ENCODE measurements at regions not wholly inside any gene's neighbourhood (a gene's known extent, or its start where the extent isn't known, plus 50 kb on each side); places are given as distances from the start of the nearest gene placed in this dataset.

DNA sequence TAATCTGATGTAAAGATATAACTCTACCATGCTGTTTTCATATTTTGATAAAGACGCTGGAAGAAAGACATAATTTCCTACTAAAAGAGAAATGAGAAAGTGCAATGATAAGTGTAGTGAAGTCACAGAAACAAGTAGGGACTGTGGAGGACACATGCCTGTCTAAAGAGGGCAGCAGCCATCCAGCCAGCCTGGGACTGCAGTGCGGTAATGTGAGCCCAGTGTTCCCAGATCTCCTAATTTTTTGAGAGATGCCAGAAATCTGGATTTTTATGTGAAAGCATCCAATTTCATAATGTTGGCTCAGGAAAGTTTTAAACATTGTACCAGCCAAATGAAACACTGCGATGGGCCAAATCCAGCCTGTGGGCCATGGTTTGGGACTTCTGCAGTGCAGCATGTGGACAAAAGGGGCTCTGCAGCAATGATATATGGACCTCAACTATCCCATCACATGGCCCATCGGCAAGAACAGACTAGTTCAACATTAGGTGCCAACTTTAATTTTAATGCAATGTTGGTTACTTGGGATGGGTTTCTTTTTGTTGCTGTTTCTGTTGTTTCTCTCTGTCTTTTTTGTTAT, 329.5 kb downstream of the LTN1 start:
- ATAC-seq (ENCODE audit: low FRiP score in 2 of 2), result no peak
- DNase-seq, result no peak
- no peaks in the 10 kb centered on the region for H3K27me3 ChIP-seq
- H3K27ac ChIP-seq, result no peak overlapping the region
- 82 to 98% methylated on average over 4 of the region's 4 CpGs for WGBS, 2 donors
- H3K36me3 ChIP-seq, result no peaks in the 10 kb centered on the region
- H3K4me3 ChIP-seq, result no peak overlapping the region
- TF ChIP-seq POLR2AphosphoS5 (IDR thresholded peaks at IDR 0.05), result no peak
- TF ChIP-seq, protein P1, sequence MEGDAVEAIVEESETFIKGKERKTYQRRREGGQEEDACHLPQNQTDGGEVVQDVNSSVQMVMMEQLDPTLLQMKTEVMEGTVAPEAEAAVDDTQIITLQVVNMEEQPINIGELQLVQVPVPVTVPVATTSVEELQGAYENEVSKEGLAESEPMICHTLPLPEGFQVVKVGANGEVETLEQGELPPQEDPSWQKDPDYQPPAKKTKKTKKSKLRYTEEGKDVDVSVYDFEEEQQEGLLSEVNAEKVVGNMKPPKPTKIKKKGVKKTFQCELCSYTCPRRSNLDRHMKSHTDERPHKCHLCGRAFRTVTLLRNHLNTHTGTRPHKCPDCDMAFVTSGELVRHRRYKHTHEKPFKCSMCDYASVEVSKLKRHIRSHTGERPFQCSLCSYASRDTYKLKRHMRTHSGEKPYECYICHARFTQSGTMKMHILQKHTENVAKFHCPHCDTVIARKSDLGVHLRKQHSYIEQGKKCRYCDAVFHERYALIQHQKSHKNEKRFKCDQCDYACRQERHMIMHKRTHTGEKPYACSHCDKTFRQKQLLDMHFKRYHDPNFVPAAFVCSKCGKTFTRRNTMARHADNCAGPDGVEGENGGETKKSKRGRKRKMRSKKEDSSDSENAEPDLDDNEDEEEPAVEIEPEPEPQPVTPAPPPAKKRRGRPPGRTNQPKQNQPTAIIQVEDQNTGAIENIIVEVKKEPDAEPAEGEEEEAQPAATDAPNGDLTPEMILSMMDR (IDR thresholded peaks at IDR 0.05), result no peak
- no peak for TF ChIP-seq POLR2A (IDR thresholded peaks at IDR 0.05)
- TF ChIP-seq EP300 (IDR thresholded peaks at IDR 0.05), result no peak
- H3K9me3 ChIP-seq, result no peaks in the 10 kb centered on the region
- no peaks in the 10 kb centered on the region for H3K4me1 ChIP-seq

DNA sequence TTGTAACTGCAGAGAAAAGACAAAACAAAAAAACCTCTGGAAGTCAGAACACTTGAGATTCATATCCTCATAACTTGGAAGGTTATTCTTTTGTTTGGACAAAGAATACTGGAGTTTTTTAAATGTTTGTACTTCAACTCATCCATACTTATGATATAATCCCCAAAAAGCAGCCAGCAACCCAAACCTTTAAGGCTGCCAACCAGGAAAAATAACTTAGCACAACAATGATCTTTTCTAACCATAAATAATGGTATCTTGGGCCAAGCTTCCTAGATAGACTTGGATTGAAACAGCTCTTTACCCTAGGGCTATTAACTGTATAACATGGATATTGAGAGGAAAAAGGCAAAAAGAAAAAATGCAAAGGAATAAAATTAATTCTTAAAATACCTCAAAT, 335.1 kb downstream of the LTN1 start:
- Histone ChIP-seq H3K27ac (no peak overlapping the region), H3K27me3 (no peaks in the 10 kb centered on the region), H3K9me3 (no peaks in the 10 kb centered on the region), H3K4me1 (no peaks in the 10 kb centered on the region), H3K4me3 (no peak overlapping the region), H3K36me3 (no peaks in the 10 kb centered on the region)
- no peak for ATAC-seq (ENCODE audit: low FRiP score in 2 of 2)
- no peak for DNase-seq
- TF ChIP-seq EP300 (IDR thresholded peaks at IDR 0.05) (no peak), POLR2A (IDR thresholded peaks at IDR 0.05) (no peak), POLR2AphosphoS5 (IDR thresholded peaks at IDR 0.05) (no peak)
- TF ChIP-seq, protein P1 (IDR thresholded peaks at IDR 0.05), result no peak

DNA sequence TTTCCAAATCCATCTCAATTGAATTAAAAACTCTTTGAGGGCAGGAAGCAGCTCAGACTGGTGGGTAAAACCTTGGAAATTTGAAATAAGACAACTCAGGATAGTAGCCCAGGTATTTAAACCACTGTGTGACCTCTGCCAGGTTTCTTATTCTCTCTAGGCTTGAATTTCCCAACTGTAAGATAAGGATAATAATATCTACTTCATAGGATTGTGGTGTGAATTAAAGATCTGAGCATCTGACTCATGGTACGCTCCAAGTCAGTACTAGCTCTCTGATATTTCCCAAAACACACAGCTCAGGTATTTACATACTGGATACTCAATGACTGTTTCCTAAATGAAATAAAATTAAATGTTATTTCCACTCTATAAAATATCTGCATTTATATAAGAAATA, 337.2 kb downstream of the LTN1 start:
- no peak for ATAC-seq (ENCODE audit: low FRiP score in 2 of 2)
- WGBS, 2 donors, result 97% methylated on average over 1 of the region's 1 CpG
- DNase-seq, result no peak
- TF ChIP-seq, protein P1 (IDR thresholded peaks at IDR 0.05), result no peak
- TF ChIP-seq POLR2AphosphoS5 (IDR thresholded peaks at IDR 0.05), result no peak
- TF ChIP-seq EP300 (IDR thresholded peaks at IDR 0.05), result no peak
- TF ChIP-seq POLR2A (IDR thresholded peaks at IDR 0.05), result no peak
- Histone ChIP-seq H3K9me3 (no peaks in the 10 kb centered on the region), H3K4me1 (no peaks in the 10 kb centered on the region), H3K36me3 (no peaks in the 10 kb centered on the region), H3K4me3 (no peak overlapping the region), H3K27me3 (no peaks in the 10 kb centered on the region), H3K27ac (no peak overlapping the region)

DNA sequence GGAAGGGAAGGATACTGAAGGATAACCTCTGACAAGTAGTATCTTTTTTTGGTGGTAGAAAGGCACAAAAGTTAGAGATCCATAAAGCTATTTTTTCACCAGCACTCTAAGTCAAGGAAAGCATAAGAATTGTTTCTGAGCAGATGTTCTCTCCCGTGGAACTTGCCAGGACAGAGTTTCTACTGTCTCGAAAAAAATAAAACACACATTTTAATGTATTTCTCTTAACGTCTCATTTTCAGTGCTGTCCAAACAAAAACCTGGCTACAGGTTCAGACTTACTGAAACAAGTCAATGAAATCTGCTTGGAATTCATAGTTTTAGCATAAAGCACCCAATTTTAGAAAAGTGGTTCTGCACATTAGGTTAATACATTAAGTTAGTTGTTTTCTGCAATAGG, 338.3 kb downstream of the LTN1 start:
- Histone ChIP-seq H3K27ac (no peak overlapping the region), H3K36me3 (no peaks in the 10 kb centered on the region), H3K4me1 (no peaks in the 10 kb centered on the region), H3K9me3 (no peaks in the 10 kb centered on the region), H3K4me3 (no peak overlapping the region), H3K27me3 (no peaks in the 10 kb centered on the region)
- DNase-seq (no peak), ATAC-seq (ENCODE audit: low FRiP score in 2 of 2) (no peak)
- TF ChIP-seq, protein P1 (IDR thresholded peaks at IDR 0.05), result no peak
- TF ChIP-seq POLR2A (IDR thresholded peaks at IDR 0.05) (no peak), EP300 (IDR thresholded peaks at IDR 0.05) (no peak)
- WGBS, 2 donors, result 79 to 86% methylated on average over 3 of the region's 3 CpGs

DNA sequence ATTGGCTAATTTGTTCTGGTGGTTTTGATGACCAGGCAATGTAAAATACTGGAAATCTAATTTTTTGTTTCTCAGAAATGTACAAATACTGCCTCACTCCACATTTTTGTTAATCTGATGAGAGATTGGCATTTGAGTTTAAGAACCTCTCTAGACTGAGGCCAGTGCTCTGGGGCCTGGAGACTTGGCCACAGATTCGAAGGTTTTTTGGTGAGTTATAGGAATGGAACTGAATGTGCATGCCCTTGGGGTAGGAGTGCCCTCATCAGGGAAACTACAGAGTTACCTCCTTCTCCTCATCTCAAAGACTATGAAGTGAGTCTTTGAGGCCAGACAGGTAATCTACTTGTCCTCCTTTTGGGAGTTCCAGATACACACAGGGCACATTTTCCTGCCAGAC, 347.9 kb downstream of the LTN1 start:
- no peak for DNase-seq
- TF ChIP-seq, protein P1 (IDR thresholded peaks at IDR 0.05), result no peak
- TF ChIP-seq POLR2A (IDR thresholded peaks at IDR 0.05) (no peak), EP300 (IDR thresholded peaks at IDR 0.05) (no peak), POLR2AphosphoS5 (IDR thresholded peaks at IDR 0.05) (no peak)
- WGBS, 2 donors, result 77 to 91% methylated on average over 1 of the region's 1 CpG

More for the DNA sequence above, 347.9 kb downstream of the LTN1 start:
- Histone ChIP-seq H3K9me3 (no peaks in the 10 kb centered on the region), H3K4me1 (no peaks in the 10 kb centered on the region), H3K27ac (no peak overlapping the region), H3K27me3 (no peaks in the 10 kb centered on the region), H3K4me3 (no peak overlapping the region), H3K36me3 (no peaks in the 10 kb centered on the region)
- ATAC-seq (ENCODE audit: low FRiP score in 2 of 2), result no peak
